IMR-90 (cell line): ENCODE measurements at regions not wholly inside any gene's neighbourhood (a gene's known extent, or its start where the extent isn't known, plus 50 kb on each side); places are given as distances from the start of the nearest gene placed in this dataset.

Experiments used
- CTCF ChIP-seq: conservative IDR thresholded peaks from 2 replicates; pipeline ENCODE4 v1.5.1; 2012; ENCODE audit warnings: mild to moderate bottlenecking, low read depth, low read length, improper control_type of control experiment
- ELK1 ChIP-seq: fragments of 150-350 bp; IDR thresholded peaks from 2 replicates; pipeline ENCODE4 v1.6.1; 2016; ENCODE audit warnings: low read depth, mild to moderate bottlenecking, low read length, moderate library complexity, borderline replicate concordance
- FOS ChIP-seq: fragments of 150-350 bp; IDR thresholded peaks from 2 replicates; pipeline ENCODE4 v1.6.1; 2016; ENCODE audit warnings: low read depth, low read length
- MAZ ChIP-seq: IDR thresholded peaks from 2 replicates; pipeline ENCODE4 v1.6.1; 2012; ENCODE audit warnings: low read depth, mild to moderate bottlenecking, low read length, improper control_type of control experiment, moderate library complexity, borderline replicate concordance
- POLR2A ChIP-seq: IDR thresholded peaks from 2 replicates; pipeline ENCODE4 v1.6.1; 2012; ENCODE audit warnings: mild to moderate bottlenecking, low read depth, low read length
- RAD21 ChIP-seq: IDR thresholded peaks from 2 replicates; pipeline ENCODE4 v1.6.1; 2012; ENCODE audit warnings: low read length, improper control_type of control experiment
- RCOR1 ChIP-seq: IDR thresholded peaks from 2 replicates; pipeline ENCODE4 v1.6.1; 2012; ENCODE audit warnings: mild to moderate bottlenecking, low read length, improper control_type of control experiment; ENCODE audit not compliant: insufficient replicate concordance
- RFX5 ChIP-seq: IDR thresholded peaks from 2 replicates; pipeline ENCODE4 v1.8.0; 2012; ENCODE audit warnings: low read depth, mild to moderate bottlenecking, low read length, moderate library complexity
- SMC3 ChIP-seq: fragments of 150-350 bp; IDR thresholded peaks from 2 replicates; pipeline ENCODE4 v1.6.1; 2016; ENCODE audit warnings: low read depth, mild to moderate bottlenecking, antibody characterized with exemption, low read length, moderate library complexity
- USF2 ChIP-seq: fragments of 150-350 bp; IDR thresholded peaks from 2 replicates; pipeline ENCODE4 v1.6.1; 2017; ENCODE audit warnings: mild to moderate bottlenecking, antibody characterized with exemption, low read length, low read depth

- TF ChIP-seq MAZ (no peak), CTCF (no peak), RAD21 (no peak), RFX5 (no peak), FOS (no peak), SMC3 (no peak), RCOR1 (no peak), ELK1 (no peak), POLR2A (no peak), USF2 (no peak; the same call in 1 of the 2 replicates)
These were observed 100.8 kb downstream of the ASB1 start for GRCh38 chr2:238527565-238527964.
